ENCODE measurements at regions not wholly inside any gene's neighbourhood (a gene's known extent, or its start where the extent isn't known, plus 50 kb on each side); places are given as distances from the start of the nearest gene placed in this dataset.
"Not testable (repeated sequence)": the region's sequence is repeated elsewhere in the genome, so short reads cannot be mapped to it uniquely, and the experiment has no call there.

DNA sequence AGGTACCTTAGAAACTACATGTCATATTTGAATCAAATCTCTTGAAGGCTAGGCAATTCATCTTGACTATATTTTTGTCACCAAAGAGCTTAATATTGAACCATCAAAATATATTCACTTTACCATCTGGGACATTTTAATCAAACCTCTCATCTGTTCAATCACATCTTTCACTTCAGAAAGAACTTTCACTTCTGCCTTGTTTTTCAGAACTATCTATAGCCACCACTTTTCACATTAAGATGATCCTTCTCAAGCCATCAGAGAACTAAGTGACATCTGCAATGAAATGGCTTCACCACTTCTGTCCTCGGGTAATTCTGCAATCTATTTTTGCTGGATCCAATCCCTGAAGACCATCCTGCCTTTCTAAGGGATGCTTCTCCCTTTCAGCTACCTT lies 57.8 kb downstream of the OR2B2 start:
- no peak for DNase-seq (ENCODE audit: low read depth in 1 of 2, low spot score in 1 of 2)

DNA sequence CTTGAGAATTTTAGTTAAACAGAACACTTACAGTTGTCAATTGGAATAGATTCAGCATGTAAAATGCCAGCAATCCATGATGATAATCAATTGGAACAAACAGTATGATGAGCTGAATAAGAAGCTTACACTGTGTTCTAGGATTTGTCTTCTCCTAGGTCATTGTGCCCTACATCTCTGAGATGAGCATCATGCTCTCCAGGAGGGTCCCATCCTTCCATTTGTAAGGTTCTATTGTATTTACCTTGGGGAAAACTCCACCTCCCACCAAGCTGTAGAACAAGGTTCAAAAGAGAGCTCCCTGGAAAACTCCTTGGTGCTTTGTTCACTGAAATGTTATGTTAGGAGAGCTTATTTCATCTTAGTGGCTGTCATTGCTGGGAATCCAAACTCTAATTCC lies 60.8 kb downstream of the OR2B2 start:
- no peak for DNase-seq (ENCODE audit: low read depth in 1 of 2, low spot score in 1 of 2)

DNA sequence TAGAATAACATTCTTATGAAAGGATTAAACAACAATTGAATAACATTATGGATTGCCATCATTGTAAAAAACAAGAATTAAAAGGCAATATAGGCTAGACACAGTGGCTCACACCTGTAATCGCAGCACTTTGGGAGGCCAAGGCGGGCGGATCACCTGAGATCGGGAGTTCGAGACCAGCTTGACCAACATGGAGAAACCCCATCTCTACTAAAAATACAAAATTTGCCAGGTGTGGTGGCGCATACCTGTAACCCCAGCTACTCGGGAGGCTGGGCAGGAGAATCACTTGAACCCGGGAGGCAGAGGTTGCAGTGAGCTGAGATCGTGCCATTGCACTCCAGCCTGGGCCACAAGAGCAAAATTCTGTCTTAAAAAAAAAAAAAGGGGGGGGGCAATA lies 63.2 kb downstream of the OR2B2 start:
- not testable (repeated sequence) for DNase-seq (ENCODE audit: low read depth in 1 of 2, low spot score in 1 of 2)

DNA sequence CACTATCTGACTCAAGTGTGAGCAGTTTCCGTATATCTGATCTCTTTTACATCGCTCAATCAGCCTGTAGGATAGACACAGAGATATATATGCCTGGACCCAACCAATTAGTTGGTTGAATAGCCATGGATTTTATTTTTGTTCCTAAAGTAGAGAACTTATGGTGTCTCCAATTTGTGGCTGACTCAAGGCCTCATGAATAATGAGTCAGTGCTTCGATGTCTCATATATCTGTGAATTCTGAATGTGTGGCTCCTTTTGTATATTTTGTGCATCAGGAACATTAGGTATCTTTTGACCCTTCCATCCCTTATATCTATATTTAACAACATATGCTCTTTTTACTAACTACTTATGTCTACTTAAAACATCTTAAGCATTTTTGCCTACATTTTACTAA lies 64.5 kb downstream of the OR2B2 start:
- no peak for DNase-seq (ENCODE audit: low read depth in 1 of 2, low spot score in 1 of 2)

DNA sequence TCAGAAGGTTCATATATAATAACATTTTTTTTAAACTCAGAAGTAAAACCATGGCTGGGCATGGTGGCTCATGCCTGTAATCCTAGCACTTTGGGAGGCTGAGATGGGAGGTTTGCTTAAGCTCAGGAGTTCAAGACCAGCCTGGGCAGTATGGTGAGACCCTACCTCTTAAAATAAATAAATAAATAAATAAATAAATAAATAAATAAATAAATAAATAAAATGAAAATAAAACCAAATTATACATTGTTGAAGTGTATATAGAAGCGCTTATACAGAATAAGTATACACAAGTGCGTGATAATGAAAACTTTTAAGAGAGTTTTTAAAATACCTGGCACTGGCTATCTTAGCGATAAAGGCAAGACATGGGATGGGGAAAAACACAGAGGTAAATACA lies 71.6 kb downstream of the OR2B2 start:
- DNase-seq (ENCODE audit: low read depth in 1 of 2, low spot score in 1 of 2), result no peak

DNA sequence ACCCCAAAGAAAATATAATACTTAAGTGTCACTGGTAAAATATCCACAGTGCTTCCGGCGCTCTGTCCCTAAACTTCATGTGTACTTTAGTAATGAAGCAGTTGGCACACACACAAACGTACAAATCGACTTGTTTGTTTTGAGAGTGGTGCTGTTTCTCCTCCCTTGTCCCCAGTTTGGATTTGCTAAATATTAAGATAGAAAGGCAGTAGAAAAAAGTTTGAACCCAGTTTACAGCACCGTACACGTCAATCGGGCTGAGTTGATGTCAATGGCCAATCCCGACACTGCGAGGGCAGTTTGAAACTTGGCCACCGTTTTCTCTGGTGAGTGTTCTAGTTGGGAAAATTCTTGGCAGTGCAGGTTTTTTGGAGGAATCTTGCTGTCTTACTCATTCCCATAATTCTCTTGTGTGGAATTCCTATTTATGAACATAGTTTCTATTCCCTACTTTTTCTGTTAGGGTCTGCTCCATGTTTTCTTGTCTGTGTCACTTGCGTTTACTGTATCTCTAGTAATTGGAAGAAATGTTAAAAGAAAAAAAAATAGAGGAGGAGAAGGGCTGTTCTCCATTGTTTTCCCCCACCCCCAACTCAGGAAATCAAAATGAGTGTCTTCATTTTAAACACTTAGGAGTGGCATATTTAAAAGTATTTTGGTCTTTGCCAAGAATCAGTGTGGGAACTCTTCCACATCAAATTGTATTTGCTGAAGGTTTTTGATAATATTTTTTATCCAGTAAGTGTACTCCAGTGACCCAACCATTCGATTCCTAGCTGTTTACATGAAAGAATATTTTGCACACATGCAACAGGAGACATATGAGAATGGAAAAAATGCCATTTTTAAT lies 72.3 kb downstream of the OR2B2 start:
- DNase-seq (ENCODE audit: low read depth in 1 of 2, low spot score in 1 of 2), result no peak

DNA sequence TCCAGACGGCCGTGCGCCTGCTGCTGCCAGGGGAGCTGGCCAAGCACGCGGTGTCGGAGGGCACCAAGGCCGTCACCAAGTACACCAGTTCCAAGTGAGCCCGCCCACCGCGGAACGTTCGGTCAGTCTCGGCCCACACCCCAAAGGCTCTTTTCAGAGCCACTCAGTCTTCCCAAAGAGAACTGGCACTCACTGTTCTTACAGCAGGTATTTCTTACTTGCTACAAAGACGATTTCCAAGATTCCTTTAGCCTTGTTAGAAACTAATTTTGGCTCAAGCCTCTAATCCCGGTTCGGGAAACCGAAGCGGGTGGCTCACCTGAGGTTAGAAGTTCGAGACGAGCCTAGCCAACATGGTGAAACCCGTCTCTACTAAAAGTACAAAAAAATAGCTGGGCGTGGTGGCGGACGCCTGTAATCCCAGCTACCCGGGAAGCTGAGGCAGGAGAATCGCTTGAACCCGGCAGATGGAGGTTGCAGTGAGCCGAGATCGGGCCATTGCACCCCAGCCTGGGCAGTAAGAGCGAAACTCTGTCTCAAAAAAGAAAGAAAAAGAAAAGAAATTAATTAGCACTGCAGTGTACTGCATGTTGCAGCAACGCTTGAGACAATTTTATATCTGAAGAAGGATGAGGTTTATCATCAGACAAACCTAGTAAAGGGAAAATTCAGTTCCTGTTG lies 73.1 kb downstream of the OR2B2 start:
- no peak for DNase-seq (ENCODE audit: low read depth in 1 of 2, low spot score in 1 of 2)

DNA sequence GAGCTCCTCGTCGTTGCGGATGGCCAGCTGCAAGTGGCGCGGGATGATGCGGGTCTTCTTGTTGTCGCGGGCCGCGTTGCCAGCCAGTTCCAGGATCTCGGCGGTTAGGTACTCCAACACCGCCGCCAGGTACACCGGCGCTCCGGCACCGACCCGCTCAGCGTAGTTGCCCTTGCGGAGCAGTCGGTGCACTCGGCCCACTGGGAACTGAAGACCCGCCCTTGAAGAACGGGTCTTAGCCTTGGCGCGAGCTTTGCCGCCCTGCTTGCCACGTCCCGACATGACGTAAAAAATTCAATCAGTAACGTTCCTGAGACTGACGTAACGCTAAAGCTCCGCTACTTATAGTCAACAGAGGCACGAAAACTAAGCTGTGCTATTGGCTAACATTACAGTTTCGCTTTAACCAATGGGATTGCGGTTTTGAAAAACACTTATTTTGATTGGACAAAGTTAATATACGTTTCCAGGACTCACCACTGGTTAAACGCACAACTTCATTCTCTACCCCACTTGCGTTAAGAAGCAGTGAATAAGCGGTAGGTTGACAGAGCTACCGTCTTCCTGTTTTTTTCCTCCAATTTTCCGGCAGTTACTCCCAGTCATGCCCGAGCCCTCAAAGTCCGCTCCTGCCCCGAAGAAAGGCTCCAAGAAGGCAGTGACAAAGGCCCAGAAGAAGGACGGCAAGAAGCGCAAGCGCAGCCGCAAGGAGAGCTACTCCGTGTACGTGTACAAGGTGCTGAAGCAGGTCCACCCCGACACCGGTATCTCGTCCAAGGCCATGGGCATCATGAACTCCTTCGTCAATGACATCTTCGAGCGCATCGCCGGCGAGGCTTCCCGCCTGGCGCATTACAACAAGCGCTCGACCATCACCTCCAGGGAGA lies 73.9 kb downstream of the OR2B2 start:
- DNase-seq (ENCODE audit: low read depth in 1 of 2, low spot score in 1 of 2), result peak; percentile 40 to 58

DNA sequence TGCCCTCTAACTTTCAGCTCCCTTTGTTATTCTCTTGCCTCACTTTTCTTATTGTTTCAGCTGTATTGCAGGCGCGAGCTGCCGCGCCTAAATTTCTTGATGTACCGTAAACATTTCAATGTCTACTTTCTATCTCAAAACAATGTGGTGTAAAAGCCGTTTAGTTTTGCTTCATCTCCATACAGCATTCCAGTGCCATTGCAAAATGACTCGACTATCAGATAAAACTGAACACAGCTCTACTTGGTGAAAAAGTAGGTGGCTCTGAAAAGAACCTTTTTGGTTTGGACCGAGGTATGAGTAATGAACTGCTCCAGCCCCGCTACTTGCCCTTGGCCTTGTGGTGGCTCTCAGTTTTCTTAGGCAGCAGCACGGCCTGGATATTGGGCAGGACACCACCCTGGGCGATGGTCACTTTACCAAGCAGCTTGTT lies 74.6 kb downstream of the OR2B2 start:
- no peak for DNase-seq (ENCODE audit: low read depth in 1 of 2, low spot score in 1 of 2)

DNA sequence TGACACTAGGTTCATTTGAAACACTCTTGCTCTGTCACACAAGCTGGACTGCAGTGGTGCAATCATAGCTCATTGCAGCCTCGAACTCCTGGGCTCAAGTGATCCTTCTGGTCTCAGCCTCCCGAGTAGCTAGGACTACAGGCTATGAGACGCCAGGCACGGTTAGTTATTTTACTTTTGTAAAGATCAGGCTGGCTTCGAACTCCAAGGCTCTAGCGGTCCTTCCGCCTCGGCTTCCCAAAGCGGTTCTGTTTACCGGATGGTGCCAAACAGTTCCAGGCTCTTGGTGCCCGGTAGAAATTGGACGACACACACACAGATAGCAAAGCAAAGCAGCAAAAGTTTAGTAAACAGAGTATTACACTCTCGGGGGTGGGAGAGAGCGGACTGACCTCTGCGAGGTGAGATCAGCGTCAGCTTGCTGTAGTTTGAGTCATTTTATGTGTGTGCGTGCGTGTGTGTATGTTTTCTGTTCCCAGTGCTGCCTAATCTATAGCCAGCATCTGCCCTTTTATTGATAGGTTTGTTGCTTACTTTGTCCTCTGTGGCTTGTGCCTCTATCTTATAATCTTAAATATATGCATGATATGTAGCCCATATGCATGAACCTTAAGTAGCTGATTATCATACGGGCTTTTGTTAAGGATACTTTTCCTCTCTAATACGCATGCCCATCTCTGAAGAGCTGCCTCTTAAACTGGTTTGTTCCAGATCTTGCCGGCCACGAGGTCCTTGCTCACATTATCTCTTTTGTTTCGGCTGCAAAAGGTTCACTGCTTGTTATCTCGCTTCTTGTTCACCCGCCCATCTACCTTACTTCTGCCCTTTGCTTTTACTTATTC lies 75.2 kb downstream of the OR2B2 start:
- DNase-seq (ENCODE audit: low read depth in 1 of 2, low spot score in 1 of 2), result peak; percentile 21 to 32

DNA sequence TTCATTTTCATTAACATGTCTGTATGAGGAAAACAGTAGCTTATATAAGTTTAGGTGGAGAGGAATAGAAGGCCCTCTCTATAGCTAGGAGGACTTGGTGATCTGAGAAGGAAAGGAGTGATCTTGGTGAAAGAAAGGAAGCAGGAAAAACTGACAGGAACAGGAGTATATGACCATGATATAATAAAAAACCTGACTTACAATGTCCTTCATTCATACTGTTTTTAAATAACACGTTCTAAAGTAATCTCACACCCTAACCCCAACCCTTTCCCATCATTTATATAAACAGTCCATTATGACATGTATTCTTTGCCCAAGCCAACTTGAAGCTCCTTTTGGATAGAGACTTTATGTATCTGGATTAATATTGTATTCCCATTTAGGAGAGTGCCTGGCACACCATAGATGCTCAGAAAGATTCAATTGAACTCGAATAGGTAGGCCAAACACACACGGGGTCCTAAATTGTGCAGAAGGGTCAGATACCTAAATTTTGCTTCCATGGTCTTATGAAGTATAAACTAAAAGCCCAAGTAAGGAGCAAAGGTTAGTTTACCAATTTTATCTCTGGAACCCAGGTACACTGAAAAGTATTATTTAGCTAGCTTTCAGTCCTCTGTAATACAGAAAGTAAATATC lies 75.9 kb downstream of the OR2B2 start:
- no peak for DNase-seq (ENCODE audit: low read depth in 1 of 2, low spot score in 1 of 2)

DNA sequence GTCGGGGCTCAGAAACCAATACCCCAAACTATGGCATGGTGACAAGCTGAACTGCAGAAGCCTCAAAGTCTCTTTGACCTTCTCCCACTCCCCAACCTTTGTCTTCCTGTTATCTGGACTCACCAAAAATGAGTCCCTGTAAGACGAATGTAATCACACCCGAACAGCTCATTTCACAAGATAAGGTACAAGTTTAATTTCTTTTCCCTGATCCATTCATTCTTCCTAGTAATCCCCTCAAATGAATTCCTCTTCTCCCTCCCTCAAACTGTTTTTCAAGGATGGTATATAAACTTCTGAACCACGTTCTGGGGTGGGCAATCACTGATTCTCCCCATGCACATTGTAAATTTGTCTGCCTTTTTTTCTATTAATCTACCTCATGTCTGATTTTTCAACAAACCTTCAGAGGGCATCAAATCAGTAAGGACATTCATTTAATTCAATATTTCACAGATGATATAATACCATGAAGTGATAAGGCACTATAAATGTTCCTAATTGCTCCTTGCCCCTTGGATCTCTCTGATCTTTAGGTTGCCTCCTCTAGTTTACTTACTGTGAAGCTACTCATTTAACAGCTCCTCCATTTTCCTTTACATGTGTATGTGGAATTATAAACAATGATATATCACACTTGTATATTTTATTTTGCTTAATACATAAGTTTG lies 77.2 kb downstream of the OR2B2 start:
- no peak for DNase-seq (ENCODE audit: low read depth in 1 of 2, low spot score in 1 of 2)

DNA sequence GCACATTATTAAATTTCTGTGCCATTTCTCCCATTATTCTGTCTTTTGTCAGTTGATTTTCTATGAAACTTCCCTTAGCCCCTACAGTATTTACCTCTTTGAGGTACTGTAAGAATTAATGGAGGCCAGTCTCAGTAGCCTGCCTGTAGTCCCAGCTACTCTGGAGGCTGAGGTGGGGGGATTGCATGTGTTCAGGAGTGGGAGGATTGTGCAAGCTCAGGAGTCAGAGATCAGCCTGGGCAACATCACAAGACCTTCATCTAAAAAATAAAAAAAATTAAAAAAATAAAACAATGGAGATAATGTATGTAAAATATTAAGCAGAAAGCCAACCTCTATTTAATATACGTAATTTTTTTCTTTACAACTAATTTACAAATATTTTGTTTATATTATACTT lies 77.8 kb downstream of the OR2B2 start:
- no peak for DNase-seq (ENCODE audit: low read depth in 1 of 2, low spot score in 1 of 2)

DNA sequence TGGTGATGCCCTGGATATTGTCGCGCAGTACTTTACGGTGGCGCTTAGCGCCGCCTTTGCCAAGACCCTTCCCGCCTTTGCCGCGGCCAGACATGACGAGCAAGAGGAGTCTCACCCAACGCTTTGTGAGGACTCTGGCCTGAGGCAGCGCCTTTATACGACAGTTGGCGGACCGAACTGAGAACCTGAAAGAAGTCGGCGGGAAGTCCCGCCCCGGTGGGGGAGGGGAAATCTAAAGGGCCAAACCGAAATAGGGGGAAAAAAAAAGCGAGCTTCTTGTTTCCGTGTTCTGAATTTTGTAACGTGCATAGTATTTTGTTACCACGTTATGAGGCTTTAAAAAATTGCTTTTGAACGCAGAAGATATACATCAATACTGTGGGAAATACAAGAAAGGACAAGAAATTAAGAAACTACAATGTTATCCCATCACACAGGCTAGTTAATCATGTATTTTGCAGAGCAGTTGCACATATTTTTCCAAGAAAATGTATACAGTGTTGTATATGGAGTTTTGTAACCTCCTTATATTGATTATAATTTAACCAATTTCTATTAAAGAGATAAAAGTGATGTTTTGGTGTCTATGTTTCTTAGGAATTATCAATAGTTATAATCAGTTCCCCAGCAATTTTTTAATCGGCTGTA lies 80.6 kb downstream of the OR2B2 start:
- DNase-seq (ENCODE audit: low read depth in 1 of 2, low spot score in 1 of 2), result peak in 1 of 2 donors; percentile 58

DNA sequence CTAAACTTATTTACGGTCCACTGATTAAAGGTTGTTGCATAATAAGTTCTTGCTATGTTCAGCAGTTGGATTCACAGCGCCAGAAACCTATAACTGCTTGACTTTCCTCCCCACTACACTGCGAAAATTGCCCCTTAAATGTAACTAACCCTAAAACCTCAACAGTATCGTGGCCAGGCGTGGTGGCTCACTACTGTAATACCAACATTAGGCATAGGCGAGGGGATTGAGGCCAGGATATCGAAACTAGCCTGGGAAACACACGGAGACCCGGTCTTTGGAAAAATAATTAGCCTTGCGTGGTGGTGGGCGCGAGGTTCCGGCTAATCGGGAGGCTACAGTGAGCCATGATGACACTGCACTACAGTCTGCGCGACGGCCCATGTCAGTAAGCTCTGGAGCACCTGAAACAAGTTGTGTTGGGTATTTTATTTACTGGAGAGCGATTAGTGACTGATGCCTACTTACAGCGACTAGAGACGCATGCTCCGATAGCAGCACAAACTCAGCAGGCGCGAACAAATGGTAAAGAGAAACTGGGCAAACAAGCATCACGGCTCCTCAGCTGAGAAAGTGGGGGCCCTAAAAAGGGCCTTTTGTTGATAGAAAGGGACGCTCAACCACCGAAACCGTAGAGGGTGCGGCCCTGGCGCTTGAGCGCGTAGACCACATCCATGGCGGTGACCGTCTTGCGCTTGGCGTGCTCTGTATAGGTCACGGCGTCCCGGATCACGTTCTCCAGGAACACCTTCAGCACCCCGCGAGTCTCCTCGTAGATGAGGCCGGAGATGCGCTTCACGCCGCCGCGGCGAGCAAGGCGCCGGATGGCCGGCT lies 81.4 kb downstream of the OR2B2 start:
- not testable (repeated sequence) for DNase-seq (ENCODE audit: low read depth in 1 of 2, low spot score in 1 of 2)

DNA sequence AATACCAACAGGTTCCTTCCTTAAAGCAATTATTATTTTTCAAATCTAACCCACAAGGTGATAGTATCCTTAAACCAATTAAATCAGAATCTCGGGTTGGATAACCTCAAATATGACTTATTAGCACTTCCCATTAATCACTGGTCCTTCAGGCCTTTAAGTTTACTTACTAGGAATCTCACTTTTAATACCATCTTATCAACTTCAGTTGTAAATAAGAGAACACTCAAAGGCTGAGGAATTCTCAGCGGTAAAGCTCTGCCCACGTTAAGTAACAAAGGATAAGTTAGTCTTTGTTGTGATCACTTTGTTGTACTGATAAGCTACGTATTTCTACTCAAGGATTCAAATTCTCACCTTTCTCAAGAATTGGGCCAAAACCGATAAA lies 82.0 kb downstream of the OR2B2 start:
- DNase-seq (ENCODE audit: low read depth in 1 of 2, low spot score in 1 of 2), result no peak

DNA sequence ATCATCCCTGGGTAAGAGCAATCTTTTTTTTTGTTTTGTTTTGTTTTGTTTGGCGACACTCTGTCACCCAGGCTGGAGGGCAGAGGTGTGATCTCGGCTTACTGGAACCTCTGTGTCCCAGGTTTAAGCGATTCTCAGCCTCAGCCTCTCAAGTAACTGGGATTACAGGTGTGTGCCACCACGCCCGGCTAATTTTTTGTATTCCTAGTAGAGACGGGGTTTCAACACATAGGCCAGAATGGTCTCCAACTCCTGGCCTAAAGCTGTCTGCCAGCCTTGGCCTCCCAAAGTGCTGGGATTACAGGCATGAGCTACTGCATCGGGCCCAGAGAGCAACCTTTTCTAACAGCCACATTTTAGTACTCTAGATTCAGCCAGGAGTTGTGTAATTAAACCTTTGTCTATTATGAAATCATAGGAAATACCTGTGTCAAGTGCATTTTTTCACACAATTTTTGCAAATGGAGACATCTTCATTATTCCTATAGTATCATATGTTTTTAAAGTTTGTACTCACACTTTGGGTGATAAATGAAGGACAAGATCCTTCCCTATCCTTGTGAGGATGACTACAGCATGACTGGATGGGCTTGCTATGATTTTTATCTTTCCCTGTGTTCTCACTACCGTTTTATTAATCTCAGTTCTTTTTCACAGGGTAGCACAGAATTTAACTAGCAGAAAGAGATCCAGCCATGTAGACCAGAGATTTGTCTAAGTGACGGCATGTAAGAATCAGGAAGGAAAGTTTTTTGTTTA lies 82.6 kb downstream of the OR2B2 start:
- DNase-seq (ENCODE audit: low read depth in 1 of 2, low spot score in 1 of 2), result no peak

DNA sequence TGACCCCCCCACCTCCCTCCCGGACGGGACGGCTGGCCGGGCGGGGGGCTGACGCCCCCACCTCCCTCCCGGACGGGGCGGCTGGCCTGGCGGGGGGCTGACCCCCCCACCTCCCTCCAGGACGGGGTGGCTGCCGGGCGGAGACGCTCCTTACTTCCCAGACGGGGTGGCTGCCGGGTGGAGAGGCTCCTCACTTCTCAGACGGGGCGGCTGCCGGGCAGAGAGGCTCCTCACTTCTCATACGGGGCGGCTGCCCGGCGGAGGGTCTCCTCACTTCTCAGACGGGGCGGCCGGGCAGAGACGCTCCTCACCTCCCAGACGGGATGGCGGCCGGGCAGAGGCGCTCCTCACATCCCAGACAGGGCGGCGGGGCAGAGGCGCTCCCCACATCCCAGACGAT lies 84.7 kb downstream of the OR2B2 start:
- not testable (repeated sequence) for DNase-seq (ENCODE audit: low read depth in 1 of 2, low spot score in 1 of 2)
